ENCODE measurements at regions not wholly inside any gene's neighbourhood (a gene's known extent, or its start where the extent isn't known, plus 50 kb on each side); places are given as distances from the start of the nearest gene placed in this dataset.
"Not testable (repeated sequence)": the region's sequence is repeated elsewhere in the genome, so short reads cannot be mapped to it uniquely, and the experiment has no call there.

GRCh38 chr20:30963591-30963990, 293.9 kb upstream of the DEFB115 start:
- Histone ChIP-seq H3K9me3 (no peaks in the 10 kb centered on the region), H3K27ac (no peak overlapping the region), H3K4me1 (ENCODE audit: insufficient read depth) (no peaks in the 10 kb centered on the region), H3K27me3 (no peaks in the 10 kb centered on the region), H3K4me3 (no peak overlapping the region), H3K36me3 (no peaks in the 10 kb centered on the region)
- TF ChIP-seq POLR2A (IDR thresholded peaks at IDR 0.05), result no peak
- no peak for TF ChIP-seq EP300 (IDR thresholded peaks at IDR 0.05)
- intact Hi-C loops (cut with DNase I), result no loop called here
- WGBS, 3 donors, result 65 to 76% (median 74%) methylated on average over 4 of the region's 4 CpGs
- no peak for DNase-seq

GRCh38 chr20:30975859-30976258, 281.6 kb upstream of the DEFB115 start:
- DNase-seq; intact Hi-C loops (cut with DNase I): not testable (repeated sequence)
- WGBS, 3 donors, result 80 to 89% (median 83%) methylated on average over 13 of the region's 13 CpGs

GRCh38 chr20:30985386-30985785, 272.1 kb upstream of the DEFB115 start:
- H3K36me3 ChIP-seq, result no peaks in the 10 kb centered on the region
- H3K4me3 ChIP-seq, result no peak overlapping the region
- H3K9me3 ChIP-seq, result no peaks in the 10 kb centered on the region
- intact Hi-C loops (cut with DNase I), result no loop called here
- H3K27me3 ChIP-seq, result no peaks in the 10 kb centered on the region
- H3K4me1 ChIP-seq (ENCODE audit: insufficient read depth), result no peaks in the 10 kb centered on the region
- 87 to 90% (median 89%) methylated on average over 18 of the region's 18 CpGs for WGBS, 3 donors
- no peak overlapping the region for H3K27ac ChIP-seq
- TF ChIP-seq CTCF (IDR thresholded peaks at IDR 0.05), result no peak
- peak in 1 of 5 donors; percentile 3 for DNase-seq

More at GRCh38 chr20:30975859-30976258, 281.6 kb upstream of the DEFB115 start:
- H3K4me3 ChIP-seq; H3K27me3 ChIP-seq; H3K27ac ChIP-seq; H3K4me1 ChIP-seq (ENCODE audit: insufficient read depth); H3K9me3 ChIP-seq; H3K36me3 ChIP-seq: not testable (repeated sequence)

Small RNAs in the stretch of these regions (small RNA-seq; reads per million reads assigned to genes)
- 0.15 reads per million for gene RNA5SP528
